ENCODE measurements at regions not wholly inside any gene's neighbourhood (a gene's known extent, or its start where the extent isn't known, plus 50 kb on each side); places are given as distances from the start of the nearest gene placed in this dataset.

GRCh38 chr12:78559416-78559815 is 305.2 kb upstream of the SYT1 start:
- no peak for DNase-seq (ENCODE audit: extremely low read depth, low read depth)
- TF ChIP-seq CTCF (IDR thresholded peaks at IDR 0.05; ENCODE audit: low read depth, low read length): no peak

GRCh38 chr12:78559886-78560285 is 304.7 kb upstream of the SYT1 start:
- TF ChIP-seq CTCF (IDR thresholded peaks at IDR 0.05; ENCODE audit: low read depth, low read length): no peak
- no peak for DNase-seq (ENCODE audit: extremely low read depth, low read depth)

DNA sequence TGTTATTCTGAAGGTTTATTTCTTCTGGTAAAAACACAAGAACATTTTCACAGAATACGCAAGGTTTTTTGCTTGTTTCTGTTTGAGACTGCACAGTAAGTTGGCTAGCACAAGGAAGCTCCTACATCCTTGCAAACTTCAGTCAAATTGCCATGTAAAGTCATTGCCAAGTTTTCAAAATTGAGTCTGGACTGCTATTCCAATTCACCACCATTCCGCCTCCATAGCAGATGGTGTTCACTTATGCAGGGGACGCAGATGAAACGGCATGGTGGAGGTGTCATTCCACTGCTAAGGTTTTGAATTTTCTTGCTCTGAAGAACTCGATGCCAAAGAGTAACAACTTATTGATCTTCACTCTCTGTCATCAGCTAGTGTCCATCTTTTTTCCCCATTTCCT is 303.9 kb upstream of the SYT1 start:
- no peak for TF ChIP-seq CTCF (IDR thresholded peaks at IDR 0.05; ENCODE audit: low read depth, low read length)

GRCh38 chr12:78562368-78563205 is 302.0 kb upstream of the SYT1 start:
- DNase-seq (ENCODE audit: extremely low read depth, low read depth): no peak
- peak; percentile 22 for TF ChIP-seq CTCF (IDR thresholded peaks at IDR 0.05; ENCODE audit: low read depth, low read length)

More for the DNA sequence above, 303.9 kb upstream of the SYT1 start:
- no peak for DNase-seq (ENCODE audit: extremely low read depth, low read depth)

GRCh38 chr12:78563826-78564225 is 300.7 kb upstream of the SYT1 start:
- no peak for TF ChIP-seq CTCF (IDR thresholded peaks at IDR 0.05; ENCODE audit: low read depth, low read length)
- no peak for DNase-seq (ENCODE audit: extremely low read depth, low read depth)

DNA sequence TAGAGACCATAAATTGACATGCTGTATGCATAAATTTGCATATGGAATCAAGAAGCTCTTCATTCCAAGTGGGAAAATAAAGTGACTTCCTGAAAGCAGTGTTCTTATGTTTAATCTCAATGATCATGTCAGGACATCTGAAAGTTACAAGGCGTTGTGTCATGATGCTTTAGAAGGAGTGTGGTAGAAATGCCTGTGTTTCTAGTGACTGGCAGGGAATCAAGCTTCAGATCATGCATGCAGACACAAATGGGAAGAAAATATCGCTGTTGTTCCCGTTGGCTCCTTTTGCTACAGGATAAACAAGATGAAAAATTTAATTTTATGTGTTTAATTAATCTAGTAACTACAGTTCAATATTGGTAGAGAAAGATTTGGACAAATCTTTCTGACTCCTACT is 298.1 kb upstream of the SYT1 start:
- TF ChIP-seq CTCF (IDR thresholded peaks at IDR 0.05; ENCODE audit: low read depth, low read length): no peak
- DNase-seq (ENCODE audit: extremely low read depth, low read depth): no peak

DNA sequence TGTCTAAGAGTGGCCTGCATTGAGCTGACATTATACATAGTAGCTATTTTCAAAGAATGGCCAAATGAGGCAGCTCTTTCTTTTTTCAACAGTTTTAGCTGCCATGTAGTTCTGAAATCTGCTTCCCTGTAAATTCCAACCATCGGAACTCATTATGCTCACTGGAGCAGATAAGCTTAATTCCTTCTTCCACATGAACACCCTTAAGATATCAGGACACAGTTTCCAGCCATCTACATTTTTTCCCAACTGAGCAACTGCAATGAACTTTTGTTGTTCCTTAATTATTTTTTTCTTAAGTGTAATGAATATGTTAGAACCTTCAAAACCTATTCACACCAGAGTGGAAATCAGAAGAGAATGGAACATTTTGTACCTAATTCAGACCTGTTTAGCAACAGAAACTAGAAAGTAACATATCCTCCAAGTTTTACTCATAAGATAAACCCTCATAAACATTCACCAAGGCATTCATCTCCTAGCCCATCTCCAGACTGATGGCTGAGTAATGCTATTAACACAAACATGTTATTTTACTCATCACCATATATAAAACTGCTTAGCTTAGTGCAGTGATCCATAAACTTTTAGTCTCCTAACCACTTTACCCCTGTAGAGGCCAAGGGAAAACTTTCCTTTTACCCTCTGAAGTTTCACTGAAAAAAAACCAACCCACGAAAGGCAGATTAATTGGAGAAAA is 296.1 kb upstream of the SYT1 start:
- no peak for TF ChIP-seq CTCF (IDR thresholded peaks at IDR 0.05; ENCODE audit: low read depth, low read length)

More for the DNA sequence above, 296.1 kb upstream of the SYT1 start:
- no peak for DNase-seq (ENCODE audit: extremely low read depth, low read depth)
